Activated naive CD4-positive, alpha-beta T cell treated with anti-CD3 and anti-CD28 coated beads, Interleukin-2, amount 50 U/mL, for 16 hours (primary cell): ENCODE measurements at regions not wholly inside any gene's neighbourhood (a gene's known extent, or its start where the extent isn't known, plus 50 kb on each side); places are given as distances from the start of the nearest gene placed in this dataset.
"Not testable (repeated sequence)": the region's sequence is repeated elsewhere in the genome, so short reads cannot be mapped to it uniquely, and the experiment has no call there.

Experiments
- DNase-seq: peaks from one replicate; pipeline ENCODE4 v3.0.0-alpha.2; 2020

DNA sequence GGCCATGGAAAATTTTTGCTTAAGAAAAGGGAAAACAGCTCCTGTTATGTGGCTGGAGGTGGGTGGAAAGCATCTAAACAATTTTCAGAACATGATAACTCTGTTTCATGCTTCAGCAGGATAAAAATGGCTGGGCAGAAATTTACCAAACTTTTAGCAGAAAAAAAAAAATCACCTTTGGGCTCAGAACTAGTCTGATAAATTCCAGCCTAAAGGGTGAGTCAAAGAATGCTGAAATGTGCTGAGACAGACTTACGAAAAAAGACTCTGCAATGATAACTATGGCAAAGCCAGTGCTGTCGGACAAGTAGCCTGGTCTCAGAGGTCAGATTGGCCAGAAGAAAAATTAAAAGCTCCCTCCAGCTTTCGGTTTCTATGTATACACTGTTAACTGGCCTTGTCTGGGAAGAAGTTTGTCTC lies 123.6 kb downstream of the LRATD1 start:
- no peak for DNase-seq

DNA sequence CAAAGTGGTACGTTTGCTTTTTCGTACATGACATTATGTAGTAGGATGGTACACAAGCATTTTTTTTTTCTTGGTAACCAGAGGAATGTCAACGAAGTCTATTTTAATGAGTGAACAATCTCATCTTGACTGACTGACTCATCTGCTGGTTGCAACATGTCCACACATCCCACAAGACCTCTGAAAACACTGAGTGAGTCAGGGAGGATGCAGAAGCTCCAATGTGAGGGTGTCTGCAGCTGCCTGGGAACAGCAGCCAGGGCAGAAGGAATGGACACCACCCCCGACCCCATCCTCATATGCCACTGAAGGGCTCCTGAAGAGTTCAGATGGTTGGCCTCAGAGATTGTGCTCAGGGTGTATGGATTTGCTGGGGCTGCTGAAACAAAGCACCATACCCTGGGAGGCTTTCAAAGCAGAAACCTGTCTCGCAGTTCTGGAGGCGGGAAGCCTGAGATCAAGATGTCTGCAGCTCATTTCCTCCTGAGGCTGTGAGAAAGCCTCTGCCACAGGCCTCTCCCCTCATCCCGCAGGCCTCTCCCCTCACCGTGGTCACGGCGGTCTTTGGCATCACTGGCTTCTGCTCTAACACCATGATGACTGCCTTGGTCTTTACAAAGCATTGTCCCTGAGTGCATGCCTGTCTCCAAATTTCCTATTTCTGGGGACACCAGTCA lies 124.6 kb downstream of the LRATD1 start:
- DNase-seq: no peak

DNA sequence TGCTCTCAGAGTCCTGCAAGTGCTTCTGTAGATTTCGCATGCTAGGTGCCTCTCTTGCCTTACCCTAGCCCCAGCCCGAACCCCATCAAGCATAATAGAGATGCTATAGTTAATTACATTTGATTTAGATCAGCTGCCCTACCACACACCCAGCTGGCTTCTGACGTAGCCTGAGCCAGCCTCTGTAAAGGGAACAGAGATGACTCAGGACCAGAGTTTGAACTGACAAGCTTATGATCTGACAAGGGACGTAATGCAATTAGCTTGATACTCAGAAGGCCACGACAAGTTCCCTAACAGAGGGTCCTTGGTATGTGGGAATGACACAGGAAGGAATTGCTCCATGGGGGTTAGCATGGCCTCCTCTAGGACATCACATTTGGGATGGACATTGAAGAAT lies 126.6 kb downstream of the LRATD1 start:
- no peak for DNase-seq

DNA sequence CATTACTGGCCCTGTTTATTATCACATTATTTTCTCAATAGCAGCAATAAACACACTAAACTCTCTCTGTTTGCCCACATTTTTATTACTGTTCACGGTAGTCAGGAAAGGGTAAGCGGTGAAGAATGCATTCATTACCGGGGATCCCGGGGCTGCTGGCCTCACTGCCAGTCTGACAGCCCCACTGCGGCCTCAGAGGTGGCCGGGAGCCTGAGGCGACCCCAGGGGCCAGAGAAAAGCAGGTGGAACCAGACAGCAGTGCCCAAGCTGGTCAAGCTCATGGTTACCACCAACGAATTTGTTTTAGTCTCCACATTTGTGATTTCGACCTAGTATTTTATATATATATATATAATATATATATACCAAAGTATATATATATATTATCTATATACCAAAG lies 127.7 kb downstream of the LRATD1 start:
- DNase-seq: no peak

DNA sequence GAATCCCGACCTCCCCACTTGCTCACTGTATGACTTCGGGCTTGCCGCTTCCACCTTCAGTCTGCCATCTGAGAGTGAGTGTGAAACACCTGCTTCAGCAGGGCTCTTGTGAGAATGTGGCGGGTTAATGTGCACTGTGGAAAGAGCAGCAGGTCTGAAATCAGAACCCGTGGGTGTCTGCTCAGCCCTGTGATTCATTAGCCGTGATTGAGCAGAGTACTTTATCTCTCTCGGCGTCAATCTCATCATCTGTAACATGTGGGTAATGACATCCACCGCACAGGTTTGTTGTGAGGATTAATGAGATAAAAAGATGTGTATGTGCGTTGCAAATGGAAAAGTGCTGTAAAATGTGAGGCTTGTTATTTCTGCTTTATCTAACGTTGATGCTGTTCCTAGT lies 128.6 kb downstream of the LRATD1 start:
- DNase-seq: no peak

DNA sequence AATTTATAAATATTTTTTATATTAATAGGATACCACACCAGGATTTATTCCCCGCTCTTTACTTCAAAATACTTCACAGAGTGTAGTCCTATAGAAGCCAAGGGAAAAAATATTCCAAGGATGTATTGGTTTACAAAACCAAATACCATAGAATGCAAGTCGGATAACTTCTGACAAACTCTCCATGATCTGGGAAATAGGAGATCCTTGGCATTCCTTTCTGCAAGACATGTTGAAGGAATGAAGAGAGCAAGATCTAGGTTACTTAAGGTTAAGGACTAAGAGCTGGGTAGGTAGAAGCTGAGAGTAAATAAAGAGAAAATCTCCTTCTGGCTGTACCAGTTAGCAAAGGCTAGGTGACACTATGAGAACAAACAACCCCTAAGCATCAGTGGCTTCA lies 141.2 kb downstream of the LRATD1 start:
- DNase-seq: no peak

DNA sequence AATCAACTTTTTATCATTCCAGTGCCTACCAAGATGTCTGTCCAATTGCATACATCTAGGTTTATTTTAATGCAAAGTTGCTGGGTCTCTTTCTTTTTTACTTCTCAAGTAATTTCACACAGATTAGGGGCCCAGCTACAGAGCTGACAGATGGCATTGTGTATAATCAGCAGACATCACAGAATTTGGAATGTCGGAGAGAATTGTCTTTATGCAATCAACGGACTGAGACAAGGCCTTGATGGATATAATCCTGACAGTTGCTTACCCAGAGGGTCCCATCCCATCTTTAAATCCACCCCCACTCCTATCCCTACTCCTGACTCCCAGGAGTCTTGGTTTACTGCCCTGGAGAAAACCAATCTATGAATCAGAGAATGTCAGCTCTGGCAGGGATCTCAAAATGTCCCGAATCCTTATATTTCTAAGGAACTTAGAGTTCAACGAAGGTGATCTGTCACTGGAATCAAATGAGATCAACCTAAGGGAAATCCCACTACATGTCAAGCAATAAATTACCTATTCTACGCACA lies 142.0 kb downstream of the LRATD1 start:
- no peak for DNase-seq

DNA sequence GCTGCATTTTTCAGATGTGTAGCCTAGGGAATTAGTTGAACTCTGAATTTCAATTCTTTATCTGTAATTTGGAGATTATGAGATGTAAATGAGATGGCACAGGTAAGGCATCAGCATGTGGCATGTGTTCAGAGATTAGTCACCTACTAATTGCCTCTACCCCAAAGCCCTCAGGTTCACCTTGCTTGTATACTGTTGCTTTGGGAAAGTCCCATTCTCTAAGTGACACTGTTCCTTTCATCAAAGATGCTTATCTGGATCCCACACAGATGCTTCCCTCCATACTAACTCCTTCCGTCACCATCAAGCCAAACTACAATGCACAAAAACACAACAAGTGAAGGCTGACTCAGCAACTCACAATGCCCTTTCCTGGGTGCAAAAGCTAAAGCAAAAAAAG lies 143.7 kb downstream of the LRATD1 start:
- no peak for DNase-seq

DNA sequence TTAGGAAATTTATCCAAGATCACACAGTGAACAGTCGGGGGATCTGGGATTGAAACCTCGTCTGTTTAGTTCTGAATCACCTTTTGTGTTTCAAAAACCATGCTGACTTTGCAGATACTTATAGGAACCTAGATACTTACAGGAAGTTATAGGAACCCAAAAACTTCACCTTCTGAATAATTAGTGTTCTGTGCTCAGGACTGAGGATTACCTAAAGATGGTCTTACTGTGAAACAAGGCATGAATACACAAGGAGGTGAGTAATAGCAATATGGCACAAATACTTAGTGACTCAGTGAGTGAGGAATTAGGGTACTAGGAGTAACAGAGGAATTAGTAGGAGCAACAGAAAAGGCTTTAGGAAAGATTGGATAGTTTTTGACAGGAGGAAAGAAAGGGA lies 145.5 kb downstream of the LRATD1 start:
- no peak for DNase-seq

DNA sequence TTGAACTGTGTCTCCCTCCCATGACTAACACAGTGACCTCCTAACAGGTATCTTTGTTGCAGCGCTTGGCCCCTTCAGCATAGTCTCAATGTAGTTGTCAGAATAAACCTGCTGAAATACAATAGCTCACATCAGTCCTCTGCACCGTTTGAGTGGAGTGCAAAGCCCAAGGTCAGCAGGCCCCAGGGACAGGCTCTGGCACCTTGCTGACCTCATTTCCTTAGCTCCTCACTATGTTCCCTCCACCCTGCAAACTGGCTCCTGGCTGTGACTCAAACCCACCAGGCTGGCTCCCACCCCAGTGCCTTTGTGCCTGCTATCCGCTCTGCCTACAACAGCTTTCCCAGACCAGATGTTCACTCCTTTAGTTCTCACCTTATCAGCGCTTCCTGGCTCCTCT lies 146.7 kb downstream of the LRATD1 start:
- no peak for DNase-seq

DNA sequence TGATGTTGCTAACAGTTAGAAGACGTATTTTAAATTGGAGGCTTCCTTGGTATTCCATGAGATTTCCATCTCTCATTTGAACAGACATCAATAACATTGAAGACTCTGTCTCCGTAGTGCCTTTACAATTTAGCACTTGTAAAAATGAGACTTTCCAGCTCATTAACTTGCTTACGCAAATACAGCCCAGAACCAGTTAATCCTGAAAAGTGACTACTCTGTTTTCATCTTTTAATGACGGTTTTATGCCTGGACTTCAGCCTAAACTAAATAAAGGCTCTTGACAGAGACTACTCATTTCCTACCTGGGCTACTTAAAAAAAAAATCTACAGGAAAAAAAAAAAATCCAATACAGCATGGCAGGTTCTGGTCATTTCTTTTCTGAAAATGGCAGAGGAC lies 148.6 kb downstream of the LRATD1 start:
- no peak for DNase-seq

DNA sequence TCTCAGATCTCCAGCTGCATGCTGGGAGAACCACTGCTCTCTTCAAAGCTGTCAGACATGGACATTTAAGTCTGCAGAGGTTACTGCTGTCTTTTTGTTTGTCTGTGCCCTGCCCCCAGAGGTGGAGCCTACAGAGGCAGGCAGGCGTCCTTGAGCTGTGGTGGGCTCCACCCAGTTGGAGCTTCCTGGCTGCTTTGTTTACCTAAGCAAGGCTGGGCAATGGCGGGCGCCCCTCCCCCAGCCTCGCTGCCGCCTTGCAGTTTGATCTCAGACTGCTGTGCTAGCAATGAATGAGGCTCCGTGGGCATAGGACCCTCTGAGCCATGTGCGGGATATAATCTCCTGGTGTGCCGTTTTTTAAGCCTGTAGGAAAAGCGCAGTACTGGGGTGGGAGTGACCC lies 156.3 kb downstream of the LRATD1 start:
- DNase-seq: not testable (repeated sequence)

DNA sequence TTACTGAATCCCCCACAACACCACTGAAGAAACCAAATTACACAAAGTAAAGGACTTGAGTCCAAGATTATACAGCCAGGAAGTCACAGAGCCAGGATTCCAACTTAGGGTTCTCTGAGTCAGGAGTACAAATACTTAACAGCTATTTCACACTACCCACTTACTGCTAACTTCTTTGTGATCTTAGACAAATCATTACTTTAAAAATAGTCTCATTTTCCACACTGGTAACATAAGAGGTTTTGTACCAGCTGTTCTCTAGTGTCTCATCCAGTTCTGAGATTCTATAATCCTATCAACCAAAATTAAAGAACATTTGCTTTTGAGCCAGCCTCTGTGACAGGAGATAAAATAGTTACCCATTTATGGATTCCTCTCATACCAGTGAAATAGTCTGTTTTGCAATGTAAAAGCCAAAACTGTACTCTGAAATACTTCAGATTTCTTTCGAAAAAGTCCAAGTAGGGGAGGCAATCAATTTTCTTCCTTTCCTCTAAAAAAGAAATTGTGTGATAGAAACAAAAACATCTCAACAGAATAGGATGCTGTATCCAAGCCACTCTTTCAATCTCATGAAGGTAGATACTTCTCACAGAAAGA lies 157.6 kb downstream of the LRATD1 start:
- no peak for DNase-seq

DNA sequence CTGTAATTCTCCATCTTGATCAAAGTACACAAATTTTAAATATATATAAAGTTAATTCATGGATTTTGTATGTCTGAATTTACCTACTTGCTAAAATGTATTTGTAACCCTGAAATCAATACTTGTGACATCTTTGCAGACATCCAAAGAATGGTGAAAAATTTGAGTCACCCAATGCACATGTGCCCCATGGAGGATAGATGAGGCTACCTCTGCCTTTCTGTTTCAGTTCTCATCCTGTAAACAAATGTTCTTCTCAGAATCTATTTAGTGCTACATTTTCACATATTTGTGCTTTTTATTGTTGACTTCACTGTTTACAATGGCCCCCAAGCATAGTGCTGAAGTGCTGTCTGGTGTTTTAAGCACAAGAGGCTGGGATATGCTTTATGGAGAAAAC lies 171.5 kb downstream of the LRATD1 start:
- DNase-seq: no peak

DNA sequence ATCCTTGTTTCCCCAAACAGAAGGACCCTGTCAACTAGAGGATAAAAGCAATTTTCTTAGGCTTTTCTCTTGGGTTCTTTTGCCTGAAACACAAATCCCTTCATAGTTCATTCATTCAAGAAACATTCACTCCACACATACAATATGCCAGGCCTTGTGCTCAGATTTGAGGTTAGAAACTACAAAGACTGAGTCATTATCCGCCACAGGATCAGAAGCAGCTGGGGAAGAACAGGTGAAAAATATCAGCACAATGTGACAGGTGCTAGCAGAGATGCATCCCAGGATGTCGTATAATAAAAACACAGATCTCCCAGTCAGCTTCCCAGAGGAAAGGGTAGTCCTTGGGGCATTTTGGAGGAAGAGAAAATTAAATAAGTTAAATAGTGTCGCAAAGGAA lies 172.4 kb downstream of the LRATD1 start:
- DNase-seq: no peak

DNA sequence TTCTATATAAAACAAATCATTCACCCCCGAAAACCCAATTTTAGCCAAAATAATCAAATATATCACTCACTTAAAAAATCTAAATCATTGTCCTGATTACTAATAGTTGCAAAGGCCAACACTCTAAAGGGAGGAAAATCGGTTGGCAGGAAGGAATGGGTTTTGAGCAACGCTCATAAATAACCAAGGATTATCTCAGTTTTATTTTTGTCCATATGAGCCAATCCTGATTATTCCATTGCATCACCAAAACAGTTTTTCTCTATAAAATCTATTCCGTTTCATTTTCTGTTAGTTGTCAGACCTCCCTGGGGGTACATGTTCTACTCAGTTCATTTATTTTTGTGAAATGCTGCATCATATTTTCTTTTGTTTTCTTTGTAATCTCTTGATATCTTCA lies 174.1 kb downstream of the LRATD1 start:
- no peak for DNase-seq

DNA sequence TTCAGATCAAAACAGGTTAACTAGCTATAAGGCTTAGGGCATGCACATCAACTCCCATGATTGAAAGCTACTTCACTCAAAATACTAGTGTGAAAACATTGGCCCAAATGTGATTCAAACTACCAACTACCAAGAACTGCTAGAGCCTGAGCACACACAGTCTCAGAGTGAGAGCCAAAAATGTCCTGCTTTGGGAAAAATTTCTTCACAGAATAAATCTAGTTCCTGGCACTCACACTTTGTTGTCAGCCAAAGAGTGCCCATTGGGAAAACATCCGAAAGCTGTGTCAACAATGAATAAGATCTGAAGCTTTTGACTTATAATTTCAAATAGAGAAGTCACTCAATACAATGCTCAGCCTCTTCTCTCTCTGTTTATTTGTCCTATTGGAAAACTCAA lies 182.7 kb downstream of the LRATD1 start:
- DNase-seq: no peak

DNA sequence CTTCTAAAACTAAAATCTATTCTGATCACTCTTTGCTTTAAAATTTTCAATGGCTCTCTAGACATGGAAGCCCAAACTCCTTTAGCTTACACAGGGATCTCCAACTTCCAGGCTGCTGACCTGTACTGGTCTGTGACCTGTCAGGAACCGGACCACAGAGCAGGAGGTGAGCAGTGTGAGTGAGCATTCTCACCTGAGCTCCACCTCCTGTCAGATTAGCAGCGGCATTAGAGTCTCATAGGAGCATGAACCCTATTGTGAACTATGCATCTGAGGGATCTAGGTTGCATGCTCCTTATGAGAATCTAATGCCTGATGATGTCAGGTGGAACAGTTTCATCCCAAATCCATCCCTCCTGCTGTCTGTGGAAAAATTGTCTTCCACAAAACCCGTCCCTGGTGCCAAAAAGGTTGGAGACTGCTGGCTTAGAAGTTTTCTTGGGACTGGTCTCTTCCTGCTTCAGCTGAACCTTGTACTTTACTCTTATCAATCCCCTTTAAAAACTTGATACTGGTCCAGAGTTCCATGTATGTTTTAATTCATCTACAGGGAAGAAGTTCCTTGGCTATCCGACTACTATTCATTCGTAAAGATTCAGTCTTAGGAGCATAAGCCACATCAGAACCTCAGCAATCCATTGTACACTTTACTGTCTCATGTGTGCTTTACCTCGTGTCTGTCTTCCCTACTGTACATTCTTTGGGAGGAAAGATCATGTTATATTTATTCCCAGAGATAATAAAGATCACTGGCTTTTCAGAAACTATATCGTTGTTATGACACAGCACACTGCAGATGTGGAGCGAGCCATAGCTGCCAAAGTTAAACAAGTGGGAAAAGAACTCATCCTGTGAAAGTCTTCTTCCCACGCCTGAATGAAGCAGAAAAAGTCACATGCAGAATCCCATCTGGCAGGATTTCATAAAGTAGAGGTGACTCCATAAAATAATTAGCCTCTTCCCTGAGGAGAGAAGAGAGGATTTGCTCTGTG lies 183.8 kb downstream of the LRATD1 start:
- DNase-seq: no peak

DNA sequence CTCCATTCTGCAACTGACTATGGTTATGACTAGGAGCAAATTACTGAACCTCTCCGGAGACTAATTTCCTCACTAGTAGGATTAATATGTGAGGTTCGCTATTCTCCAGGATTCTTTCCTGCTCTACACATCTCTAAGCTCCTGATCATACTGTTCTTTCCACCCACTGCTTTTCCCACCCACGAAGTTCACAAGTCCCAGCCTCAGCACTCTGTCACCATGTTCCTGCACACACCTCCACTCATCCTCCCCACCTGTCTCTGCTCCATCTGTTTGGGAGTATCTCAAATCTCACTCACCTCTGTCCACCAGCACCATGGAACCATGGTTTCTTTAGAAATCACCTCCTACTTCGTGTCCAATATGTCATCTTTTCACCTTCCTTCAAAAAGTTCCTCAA lies 185.3 kb downstream of the LRATD1 start:
- no peak for DNase-seq

DNA sequence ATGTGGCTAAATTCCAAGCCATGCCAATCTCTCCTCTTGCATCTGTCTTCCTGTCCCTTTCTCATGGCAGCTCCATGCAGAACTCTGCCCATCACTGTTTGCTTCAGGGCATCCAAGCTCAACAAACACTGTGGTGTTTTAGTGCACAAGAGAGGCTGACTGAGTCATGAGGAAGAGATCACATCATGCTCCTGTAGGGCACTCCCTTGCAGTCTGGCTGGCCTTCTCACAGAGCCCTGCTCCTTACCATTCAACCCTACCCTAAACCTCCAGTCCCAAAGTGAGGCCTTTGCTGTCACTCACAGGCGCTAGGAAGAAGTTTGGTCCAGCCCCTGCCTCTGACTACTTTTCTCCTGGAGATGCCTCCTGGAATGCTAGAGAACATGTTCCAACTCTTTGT lies 194.0 kb downstream of the LRATD1 start:
- DNase-seq: no peak

DNA sequence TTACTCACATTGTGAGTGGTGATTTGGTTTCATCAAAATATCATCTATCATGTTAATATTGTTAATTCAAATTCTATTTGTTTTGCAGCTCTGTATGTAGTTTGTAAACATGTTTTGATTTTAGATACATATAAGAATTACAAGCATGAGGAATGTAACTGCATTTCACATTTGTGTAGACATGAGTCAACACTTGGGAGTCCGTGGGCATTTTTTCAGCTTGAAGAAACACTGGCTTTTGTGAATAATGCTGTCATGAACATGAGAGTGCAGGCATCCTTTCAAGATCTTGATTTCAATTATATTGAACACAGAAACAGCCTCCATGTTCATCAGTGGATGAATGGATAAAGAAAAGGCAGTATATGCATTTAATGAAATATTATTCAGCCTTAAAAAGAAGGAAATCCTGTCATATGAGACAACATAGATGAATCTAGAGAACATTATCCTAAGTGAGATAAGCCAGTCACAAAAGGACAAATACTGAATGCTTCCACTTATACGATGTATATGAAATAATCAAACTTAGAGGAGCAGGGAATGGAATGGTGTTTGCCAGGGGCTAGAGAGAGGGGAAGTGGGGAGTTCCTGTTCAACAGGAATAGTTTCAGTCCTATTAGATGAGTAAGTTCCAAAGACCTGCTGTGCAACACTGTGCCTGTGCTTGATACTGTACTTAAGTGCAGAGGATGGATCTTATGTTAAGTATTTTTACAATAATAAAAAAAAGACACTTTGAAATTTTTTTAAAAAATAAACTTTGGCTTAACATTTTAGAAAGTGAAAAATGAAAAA lies 194.9 kb downstream of the LRATD1 start:
- DNase-seq: no peak

DNA sequence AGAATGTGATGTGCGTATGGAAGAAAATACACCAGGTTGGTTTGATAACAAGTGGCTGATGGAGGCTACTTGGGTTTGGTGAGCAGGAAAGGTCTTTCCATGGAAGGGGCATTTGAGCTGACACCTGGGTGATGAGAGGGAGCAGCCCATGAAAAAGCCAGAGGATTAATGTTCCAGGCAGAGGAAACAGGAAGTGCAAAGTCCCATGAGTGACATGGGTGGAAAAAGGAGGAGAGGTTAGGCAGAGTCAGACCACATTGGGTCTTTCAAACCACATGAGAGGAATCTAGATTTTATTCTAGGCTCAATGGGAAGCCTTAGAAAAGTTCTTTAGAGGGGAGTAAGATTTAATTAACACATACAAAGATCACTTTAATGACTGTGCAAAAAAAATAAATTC lies 195.7 kb downstream of the LRATD1 start:
- DNase-seq: no peak

DNA sequence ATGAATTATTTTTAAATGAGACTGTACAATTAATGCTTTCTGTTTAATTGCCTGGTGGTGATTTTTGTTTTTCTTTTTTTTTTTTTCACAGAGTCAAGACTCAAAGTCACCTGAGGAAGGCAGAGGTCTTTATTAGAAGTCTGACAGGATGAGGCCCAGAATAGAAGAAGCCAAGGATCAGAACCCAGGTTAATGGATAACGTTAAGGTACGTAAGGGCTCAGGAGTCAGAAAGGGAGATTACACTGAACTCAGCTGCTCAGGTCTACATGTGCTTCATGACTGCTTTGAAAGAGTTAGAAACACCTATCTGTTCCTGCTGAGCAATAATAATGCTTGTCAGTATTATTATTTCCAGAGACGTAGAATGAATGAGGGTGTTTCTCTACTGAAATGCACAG lies 196.5 kb downstream of the LRATD1 start:
- no peak for DNase-seq
